ENCODE measurements at regions not wholly inside any gene's neighbourhood (a gene's known extent, or its start where the extent isn't known, plus 50 kb on each side); places are given as distances from the start of the nearest gene placed in this dataset.

GRCh38 chr1:5660141-5660935 is 331.9 kb downstream of the NPHP4 start:
- TF ChIP-seq CTCF (IDR thresholded peaks at IDR 0.05) (no peak), EP300 (IDR thresholded peaks at IDR 0.05; ENCODE audit: low read depth) (no peak)
